CD4-positive, alpha-beta T cell treated with Interleukin-4 for 1 hour (primary cell): ENCODE measurements at regions not wholly inside any gene's neighbourhood (a gene's known extent, or its start where the extent isn't known, plus 50 kb on each side); places are given as distances from the start of the nearest gene placed in this dataset.
"Not testable (repeated sequence)": the region's sequence is repeated elsewhere in the genome, so short reads cannot be mapped to it uniquely, and the experiment has no call there.

Experiments
- DNase-seq, 2 donors: peaks; one replicate each; pipeline ENCODE4 v3.0.0-alpha.2; 2020 to 2022

- DNase-seq, result no peak
Measured at GRCh38 chr5:104456122-104456521, 893.5 kb upstream of the NUDT12 start.

- no peak for DNase-seq
Measured at GRCh38 chr5:104452550-104452949, 890.0 kb upstream of the NUDT12 start.

- DNase-seq, result not testable (repeated sequence)
Measured at GRCh38 chr5:104451911-104452310, 889.3 kb upstream of the NUDT12 start.

GRCh38 chr5:104444656-104445055, 882.1 kb upstream of the NUDT12 start:
- DNase-seq, result no peak

GRCh38 chr5:104443706-104444105, 881.1 kb upstream of the NUDT12 start:
- no peak for DNase-seq

DNA sequence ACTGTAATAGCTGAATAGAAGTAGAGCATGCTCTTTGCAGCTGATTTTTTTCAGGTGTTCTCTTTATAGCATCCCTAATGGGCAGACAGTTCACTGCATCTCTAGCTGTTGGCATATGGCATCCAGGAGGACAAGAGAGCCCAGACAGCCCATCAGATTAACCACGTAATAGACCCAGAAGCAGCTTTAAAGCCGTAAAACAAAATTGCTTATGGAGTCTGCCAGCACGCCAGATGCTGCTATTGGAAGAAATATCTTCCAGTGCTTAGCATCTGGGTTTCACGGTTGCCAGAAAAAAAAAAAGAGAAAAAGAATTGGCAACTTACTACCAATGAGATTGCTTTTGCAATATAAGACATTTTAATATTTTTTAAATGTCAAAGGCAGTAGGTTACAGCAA, 869.4 kb upstream of the NUDT12 start:
- no peak for DNase-seq

DNA sequence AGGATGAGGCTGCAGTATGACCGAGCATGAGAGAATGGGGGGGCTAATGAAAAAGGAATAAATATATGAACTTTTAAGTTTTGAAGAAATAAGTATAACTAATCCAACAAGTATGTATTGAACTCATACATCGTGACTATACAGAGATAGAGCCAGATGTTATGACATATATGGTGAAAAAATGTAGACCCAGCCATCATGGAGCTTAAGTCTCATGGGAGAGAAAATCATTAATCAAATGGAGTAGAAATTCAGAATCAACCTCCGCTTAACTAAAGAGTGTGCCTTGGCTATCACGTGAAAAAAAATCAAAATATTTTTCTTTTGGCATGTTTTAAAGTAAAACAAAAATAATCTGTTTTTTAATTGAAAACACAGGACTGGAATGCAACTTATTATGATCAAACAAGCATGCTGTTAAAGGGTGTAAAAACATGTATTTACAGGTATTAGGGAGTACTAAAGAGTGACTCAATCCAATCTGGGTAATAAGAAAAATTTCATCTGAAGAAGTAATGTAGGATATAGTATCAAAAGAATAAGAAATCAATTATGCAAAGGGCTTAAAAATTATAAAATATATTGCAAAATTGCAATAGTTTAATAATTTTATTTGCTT, 868.5 kb upstream of the NUDT12 start:
- DNase-seq, result no peak

DNA sequence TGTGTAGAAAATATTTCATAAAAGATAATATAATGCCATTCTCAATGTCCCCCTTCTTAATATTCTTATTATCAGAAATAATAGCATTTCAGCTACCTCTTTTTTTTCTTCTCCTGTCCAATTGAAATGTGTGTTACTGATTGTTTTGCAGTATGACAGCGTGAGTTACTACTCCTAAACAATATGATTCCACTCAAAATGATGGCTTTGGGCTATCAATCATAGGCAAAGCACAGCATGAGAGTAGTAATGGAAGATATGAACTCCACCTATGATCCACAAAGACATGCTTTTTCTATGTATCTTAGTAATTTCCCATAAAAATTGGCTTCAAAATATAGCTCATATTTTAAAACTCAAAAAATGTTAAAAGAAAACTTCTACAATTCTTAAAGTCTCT, 867.3 kb upstream of the NUDT12 start:
- no peak for DNase-seq

DNA sequence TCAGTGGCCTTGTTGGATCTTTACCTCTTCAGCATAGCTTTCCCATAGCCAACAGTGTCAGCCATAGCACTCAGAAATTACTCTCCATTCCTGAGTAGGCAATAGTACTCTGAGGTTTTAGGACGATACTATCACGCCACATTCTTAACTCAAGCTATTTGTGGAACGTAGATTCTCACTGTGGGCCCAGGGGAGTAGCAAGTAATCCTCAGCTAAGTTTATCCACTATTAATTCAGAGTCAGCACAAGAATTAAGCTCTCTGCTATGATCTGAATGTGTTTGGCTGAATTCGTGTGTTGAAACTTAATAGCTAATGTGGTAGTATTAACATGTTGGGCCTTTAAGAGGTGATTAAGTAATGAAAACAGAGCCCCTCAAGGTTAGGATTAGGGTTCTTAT, 858.8 kb upstream of the NUDT12 start:
- no peak for DNase-seq

GRCh38 chr5:104418056-104418455, 855.5 kb upstream of the NUDT12 start:
- DNase-seq, result no peak

DNA sequence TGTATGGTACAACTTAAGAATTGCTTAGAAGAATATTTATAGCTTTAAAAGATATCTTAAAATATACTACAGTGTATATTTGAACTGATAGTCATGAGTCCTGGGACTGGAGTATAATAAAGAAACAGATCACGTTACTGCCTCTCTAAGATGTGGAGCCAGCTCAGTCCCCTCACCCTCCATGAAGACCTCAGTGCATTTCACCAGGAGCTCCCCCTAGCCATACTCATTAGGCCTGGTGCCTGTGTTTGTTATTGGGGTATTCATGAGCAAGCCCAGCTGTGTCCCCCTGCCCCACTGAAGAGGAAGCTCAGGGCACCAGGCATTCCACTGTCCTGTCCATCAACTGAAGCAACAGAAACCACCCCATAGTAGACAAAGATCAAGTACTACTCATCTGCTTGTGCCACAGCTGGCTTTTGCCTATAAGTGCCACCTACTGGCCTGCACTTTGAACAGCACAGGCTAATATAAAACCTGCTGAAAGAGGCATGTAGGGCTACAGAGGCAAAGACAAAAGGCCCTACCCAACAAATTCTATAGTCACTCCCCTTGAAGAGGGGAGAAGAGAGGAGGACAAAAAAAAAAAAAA, 850.2 kb upstream of the NUDT12 start:
- DNase-seq, result no peak

DNA sequence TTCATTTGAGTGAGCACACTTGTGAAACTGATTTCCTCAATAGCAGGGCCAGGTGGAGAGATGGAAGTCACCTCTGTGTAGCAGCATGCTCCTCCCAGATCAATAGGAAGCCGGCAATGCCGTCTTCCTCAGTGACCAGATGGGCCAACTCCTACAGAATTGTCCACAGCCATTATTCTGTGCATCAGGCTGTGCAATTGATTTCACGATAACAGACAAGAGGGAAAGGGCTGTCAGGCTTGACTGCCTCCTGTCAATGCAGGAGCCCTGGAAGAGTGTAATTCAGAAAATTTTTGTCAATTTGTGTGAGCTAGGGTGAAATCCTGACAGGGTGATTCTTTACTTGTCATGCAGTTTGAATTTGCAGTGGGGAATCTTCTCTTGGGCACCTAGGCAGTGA, 838.4 kb upstream of the NUDT12 start:
- DNase-seq, result no peak

DNA sequence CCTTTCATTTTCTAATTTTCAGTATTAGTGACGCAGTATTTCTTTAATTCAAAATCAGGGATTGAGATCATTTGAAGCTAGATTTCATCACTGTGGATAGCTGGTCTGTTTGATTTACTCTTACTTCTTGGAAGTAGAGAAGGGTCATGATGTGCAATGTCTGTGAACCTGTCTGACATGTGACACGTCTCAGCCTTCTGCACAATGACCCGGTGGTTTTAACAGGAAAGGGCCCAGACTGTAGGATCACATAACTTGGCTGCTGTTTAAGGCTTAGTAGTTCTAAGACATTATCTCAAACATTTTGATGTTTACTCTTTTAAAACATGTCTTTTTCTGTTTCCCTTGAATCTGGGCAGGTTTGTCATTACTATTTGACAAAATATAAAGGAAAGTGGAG, 823.3 kb upstream of the NUDT12 start:
- no peak for DNase-seq

DNA sequence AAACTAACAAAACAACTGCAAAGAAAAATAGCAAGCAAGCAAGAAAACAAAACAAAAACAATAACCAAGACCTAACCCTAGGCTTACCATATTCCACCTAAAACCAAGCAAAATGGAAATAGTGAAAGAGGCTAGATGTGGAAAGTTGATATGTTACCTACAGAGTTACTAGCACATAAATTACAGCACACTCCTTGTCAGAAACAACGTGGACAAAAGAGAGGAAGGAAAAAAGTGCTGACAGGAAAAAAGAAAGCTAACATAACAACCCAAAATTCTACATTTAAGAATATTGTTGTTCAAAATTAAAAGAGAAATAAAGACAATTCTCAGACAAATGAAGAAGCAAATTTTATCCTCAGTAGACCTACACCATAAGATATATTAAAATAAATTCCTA, 812.8 kb upstream of the NUDT12 start:
- no peak for DNase-seq

DNA sequence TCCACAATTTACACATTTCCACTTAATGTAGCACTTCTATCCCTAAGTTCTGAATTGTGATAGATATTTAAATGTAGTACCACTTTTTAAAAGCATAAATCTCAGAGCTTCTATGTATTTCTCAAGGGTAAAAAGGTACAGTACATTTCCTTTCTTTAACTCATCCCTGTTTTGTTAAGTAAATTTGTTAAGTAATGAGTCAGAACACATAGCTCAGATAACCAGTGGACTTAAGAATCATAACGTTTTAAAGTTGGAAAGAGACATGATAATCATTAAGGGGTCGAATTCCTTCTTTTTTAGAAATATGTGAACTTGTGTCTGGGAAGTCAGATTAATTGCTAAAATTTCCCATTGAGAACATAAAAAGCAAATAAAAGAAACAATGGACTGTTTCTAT, 810.2 kb upstream of the NUDT12 start:
- no peak for DNase-seq

GRCh38 chr5:104372376-104372775, 809.8 kb upstream of the NUDT12 start:
- no peak for DNase-seq

- no peak for DNase-seq
Measured at GRCh38 chr5:104370523-104370922, 807.9 kb upstream of the NUDT12 start.

DNA sequence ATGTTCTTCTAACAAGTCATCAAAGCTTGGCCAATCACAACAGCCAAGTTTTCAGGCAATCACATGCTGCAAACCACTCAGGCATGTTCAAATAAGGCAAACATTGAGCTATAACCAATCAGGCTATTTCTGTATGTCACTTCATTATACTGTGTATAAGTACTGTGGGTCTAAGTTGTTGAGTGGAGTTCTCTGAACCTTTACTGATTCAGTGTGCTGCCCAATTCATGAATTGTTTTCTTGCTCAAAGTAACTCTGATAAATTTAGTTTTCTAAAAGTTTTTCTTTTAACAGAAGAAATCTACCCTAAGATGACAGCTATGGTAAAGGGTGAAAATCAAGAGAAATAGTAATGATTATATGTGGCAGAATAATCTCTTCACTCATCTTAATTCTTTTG, 805.4 kb upstream of the NUDT12 start:
- no peak for DNase-seq

DNA sequence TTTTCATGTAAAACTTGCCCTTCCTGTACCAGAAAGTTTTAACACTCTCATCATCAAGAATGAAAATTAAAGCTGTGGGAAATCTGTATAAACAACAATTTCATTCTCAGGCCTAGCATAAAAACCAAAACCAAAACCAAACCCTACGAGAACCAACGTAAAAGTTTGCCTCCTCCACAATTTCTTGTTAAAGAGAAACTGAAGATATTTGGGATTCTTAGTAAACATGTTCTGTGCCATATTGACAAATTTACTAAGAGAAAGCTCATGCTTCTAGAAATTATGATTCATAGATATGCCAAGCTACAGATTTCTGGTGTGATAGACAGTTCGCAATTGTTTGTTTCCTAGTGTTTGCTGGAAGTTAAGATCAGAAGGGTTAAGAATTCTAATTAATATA, 801.0 kb upstream of the NUDT12 start:
- no peak for DNase-seq

DNA sequence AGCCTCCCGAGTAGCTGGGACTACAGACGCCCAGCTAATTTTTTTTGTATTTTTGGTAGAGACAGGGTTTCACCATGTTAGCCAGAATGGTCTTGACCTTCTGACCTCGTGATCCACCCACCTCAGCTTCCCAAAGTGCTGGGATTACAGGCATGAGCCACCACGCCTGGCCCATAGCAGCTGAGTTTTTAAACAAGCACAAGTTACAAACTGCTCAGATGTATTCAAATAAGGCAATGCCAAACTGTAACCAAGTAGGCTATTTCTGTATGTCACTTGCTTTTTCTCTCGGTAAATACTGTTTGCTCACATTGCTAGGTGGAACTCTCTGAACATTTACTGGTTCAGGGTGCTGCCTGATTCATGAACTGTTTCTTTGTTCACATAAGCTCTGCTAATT, 799.3 kb upstream of the NUDT12 start:
- DNase-seq, result no peak

DNA sequence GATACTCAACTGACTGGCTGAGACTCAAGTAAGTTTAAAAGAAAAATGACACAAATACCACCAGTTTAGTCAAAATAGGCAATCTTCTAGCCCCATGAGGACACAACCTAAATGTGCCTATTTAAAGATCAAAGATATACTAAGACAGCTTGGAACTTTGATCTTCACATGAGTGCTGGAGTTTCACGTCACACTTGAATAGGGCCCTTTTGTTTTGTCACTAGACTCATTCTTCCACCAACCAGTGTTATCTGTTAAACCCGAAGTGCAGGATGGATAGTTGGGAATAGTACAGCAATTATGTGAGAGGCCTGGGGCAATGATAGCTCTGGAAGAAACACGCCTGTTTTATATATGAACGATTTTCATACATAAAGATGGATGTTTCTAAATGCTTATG, 792.8 kb upstream of the NUDT12 start:
- DNase-seq, result no peak

DNA sequence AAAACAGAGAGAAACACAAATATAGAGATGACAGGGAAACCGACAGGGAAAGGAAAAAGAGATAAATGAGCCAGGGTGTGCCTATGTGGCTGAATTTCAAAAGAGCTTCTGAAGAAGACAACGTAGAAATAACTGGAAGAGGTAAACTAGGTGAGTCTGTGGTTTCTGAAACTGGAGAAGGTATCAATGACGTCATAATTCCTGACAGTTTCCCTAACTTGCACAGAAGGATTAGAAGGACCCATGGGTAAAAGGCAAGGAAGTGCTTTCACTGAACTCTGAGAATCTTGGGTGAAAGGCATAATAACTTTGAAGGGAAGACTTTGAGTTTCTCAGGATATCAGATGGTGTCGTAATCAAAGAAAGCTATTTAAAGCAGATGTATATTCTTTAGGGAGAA, 790.8 kb upstream of the NUDT12 start:
- no peak for DNase-seq

- no peak for DNase-seq
Measured at GRCh38 chr5:104352954-104353353, 790.4 kb upstream of the NUDT12 start.

DNA sequence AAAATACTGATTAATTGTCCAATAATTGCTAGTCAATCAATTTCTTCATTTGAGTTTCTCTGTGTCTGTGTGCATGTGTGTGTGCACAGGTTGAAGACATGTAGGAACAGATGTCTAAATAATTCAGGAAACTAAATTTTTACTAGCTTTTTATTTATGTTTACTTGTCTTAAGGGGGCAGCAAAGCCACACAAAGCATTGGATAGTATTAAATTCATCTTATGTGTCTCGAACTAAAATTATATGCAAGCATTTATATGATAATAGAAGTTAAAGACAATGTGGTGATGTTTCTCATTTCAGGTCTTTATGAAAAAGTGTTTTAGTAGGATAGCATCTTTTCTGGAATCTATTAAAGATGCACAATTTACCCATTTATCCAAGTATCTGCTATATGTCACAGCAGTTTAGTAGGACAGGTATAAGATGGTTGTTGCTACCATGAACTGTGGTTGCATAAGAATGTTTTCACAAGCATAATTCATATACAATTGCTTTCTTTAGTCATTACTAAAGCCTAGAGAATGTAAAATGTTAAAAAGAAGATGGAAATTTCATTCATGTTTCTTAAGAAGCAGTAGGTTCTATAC, 784.6 kb upstream of the NUDT12 start:
- no peak for DNase-seq
